Right lobe of liver (tissue), 4 donors: ENCODE measurements at regions not wholly inside any gene's neighbourhood (a gene's known extent, or its start where the extent isn't known, plus 50 kb on each side); places are given as distances from the start of the nearest gene placed in this dataset.

ENCODE experiments used
- CTCF ChIP-seq, 4 donors: fragments of 200-600 bp in 3 of 4; fragments of 450-650 bp in 1 of 4; IDR thresholded peaks; one replicate each; pipeline versions ENCODE4 v1.5.1 to v1.8.0; 2016 to 2022; ENCODE audit warnings: antibody characterized with exemption in 4 of 4, mild to moderate bottlenecking in 2 of 4
- POLR2A ChIP-seq: fragments of 450-650 bp; IDR thresholded peaks from one replicate; pipeline ENCODE4 v1.6.1; 2017; ENCODE audit warnings: antibody characterized with exemption, mild to moderate bottlenecking
- donor health status: DM: no; HTN: no; CAD: no.
- donor health status: DM: no; HTN: no; CAD: no.
- donor health status: DM: no; HTN: yes; CAD: no.

- TF ChIP-seq CTCF (IDR thresholded peaks at IDR 0.05) (no peak), POLR2A (no peak)
These were observed 62.7 kb upstream of the LARS2 start for GRCh38 chr3:45325676-45326075.
